Activated CD8-positive, alpha-beta memory T cell treated with anti-CD3 and anti-CD28 coated beads, Interleukin-2, amount 50 U/mL, for 24 hours (primary cell): ENCODE measurements at regions not wholly inside any gene's neighbourhood (a gene's known extent, or its start where the extent isn't known, plus 50 kb on each side); places are given as distances from the start of the nearest gene placed in this dataset.

Experiments used
- DNase-seq: peaks from one replicate; pipeline ENCODE4 v3.0.0-alpha.2; 2020; ENCODE audit errors: extremely low read depth

- no peak for DNase-seq
These were observed 497.9 kb downstream of the ANXA1 start for GRCh38 chr9:73649552-73649951.

- no peak for DNase-seq
These were observed 503.7 kb downstream of the ANXA1 start for GRCh38 chr9:73655363-73655762.

GRCh38 chr9:73655831-73656230 is 504.2 kb downstream of the ANXA1 start:
- DNase-seq = no peak

GRCh38 chr9:73665253-73665652 is 513.6 kb downstream of the ANXA1 start:
- no peak for DNase-seq

- no peak for DNase-seq
These were observed 516.1 kb downstream of the ANXA1 start for GRCh38 chr9:73667749-73668148.

GRCh38 chr9:73680831-73681230 is 529.2 kb downstream of the ANXA1 start:
- no peak for DNase-seq

GRCh38 chr9:73682789-73683188 is 531.1 kb downstream of the ANXA1 start:
- DNase-seq = no peak

GRCh38 chr9:73683862-73684591 is 532.4 kb downstream of the ANXA1 start:
- no peak for DNase-seq

- no peak for DNase-seq
These were observed 532.9 kb downstream of the ANXA1 start for GRCh38 chr9:73684601-73685000.

- no peak for DNase-seq
These were observed 534.1 kb downstream of the ANXA1 start for GRCh38 chr9:73685786-73686185.

- no peak for DNase-seq
These were observed 537.6 kb downstream of the ANXA1 start for GRCh38 chr9:73689051-73689870.

GRCh38 chr9:73701415-73702057 is 549.9 kb downstream of the ANXA1 start:
- no peak for DNase-seq

GRCh38 chr9:73714294-73714693 is 562.6 kb downstream of the ANXA1 start:
- no peak for DNase-seq

GRCh38 chr9:73715591-73715990 is 563.9 kb downstream of the ANXA1 start:
- DNase-seq = no peak

GRCh38 chr9:73719660-73720059 is 568.0 kb downstream of the ANXA1 start:
- DNase-seq = no peak

- no peak for DNase-seq
These were observed 568.9 kb downstream of the ANXA1 start for GRCh38 chr9:73720601-73721000.

GRCh38 chr9:73736270-73736669 is 584.6 kb downstream of the ANXA1 start:
- DNase-seq = no peak

GRCh38 chr9:73738741-73739530 is 587.3 kb downstream of the ANXA1 start:
- no peak for DNase-seq

GRCh38 chr9:73741316-73741715 is 589.7 kb downstream of the ANXA1 start:
- no peak for DNase-seq

GRCh38 chr9:73742412-73742811 is 590.7 kb downstream of the ANXA1 start:
- DNase-seq = no peak

GRCh38 chr9:73743826-73744225 is 592.2 kb downstream of the ANXA1 start:
- no peak for DNase-seq

GRCh38 chr9:73745598-73745997 is 593.9 kb downstream of the ANXA1 start:
- DNase-seq = no peak
